ENCODE measurements at regions not wholly inside any gene's neighbourhood (a gene's known extent, or its start where the extent isn't known, plus 50 kb on each side); places are given as distances from the start of the nearest gene placed in this dataset.

GRCh38 chr5:175329976-175330375, 114.0 kb downstream of the DRD1 start:
- TF ChIP-seq, protein P1, sequence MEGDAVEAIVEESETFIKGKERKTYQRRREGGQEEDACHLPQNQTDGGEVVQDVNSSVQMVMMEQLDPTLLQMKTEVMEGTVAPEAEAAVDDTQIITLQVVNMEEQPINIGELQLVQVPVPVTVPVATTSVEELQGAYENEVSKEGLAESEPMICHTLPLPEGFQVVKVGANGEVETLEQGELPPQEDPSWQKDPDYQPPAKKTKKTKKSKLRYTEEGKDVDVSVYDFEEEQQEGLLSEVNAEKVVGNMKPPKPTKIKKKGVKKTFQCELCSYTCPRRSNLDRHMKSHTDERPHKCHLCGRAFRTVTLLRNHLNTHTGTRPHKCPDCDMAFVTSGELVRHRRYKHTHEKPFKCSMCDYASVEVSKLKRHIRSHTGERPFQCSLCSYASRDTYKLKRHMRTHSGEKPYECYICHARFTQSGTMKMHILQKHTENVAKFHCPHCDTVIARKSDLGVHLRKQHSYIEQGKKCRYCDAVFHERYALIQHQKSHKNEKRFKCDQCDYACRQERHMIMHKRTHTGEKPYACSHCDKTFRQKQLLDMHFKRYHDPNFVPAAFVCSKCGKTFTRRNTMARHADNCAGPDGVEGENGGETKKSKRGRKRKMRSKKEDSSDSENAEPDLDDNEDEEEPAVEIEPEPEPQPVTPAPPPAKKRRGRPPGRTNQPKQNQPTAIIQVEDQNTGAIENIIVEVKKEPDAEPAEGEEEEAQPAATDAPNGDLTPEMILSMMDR (IDR thresholded peaks at IDR 0.05; ENCODE audit: low read depth, low read length): no peak
- no peak for TF ChIP-seq MAX (IDR thresholded peaks at IDR 0.05; ENCODE audit: low read depth, low read length)
- TF ChIP-seq POLR2A (IDR thresholded peaks at IDR 0.05; ENCODE audit: extremely low read depth, insufficient read length): no peak
- no peak for TF ChIP-seq MYC (IDR thresholded peaks at IDR 0.05; ENCODE audit: low read depth, low read length)

All from NB4 (cell line).